Adrenal gland (tissue), 9 donors: ENCODE measurements at regions not wholly inside any gene's neighbourhood (a gene's known extent, or its start where the extent isn't known, plus 50 kb on each side); places are given as distances from the start of the nearest gene placed in this dataset.

Experiments used
- DNase-seq, 7 donors: peaks; one replicate each; pipeline ENCODE4 v3.0.0-alpha.2; 2019 to 2020
- H3K27ac ChIP-seq, 5 donors: fragments of 200-600 bp; sonication (generic) in 4 of 5; 1 replicate in 3 of 5; 2 replicates in 2 of 5; pipeline versions ENCODE4 v1.5.1 to v1.8.0; 2016 to 2020; ENCODE audit warnings: mild to moderate bottlenecking in 1 of 5
- H3K27me3 ChIP-seq: fragments of 200-600 bp; 2 replicates; pipeline ENCODE4 v1.8.0; 2021
- H3K36me3 ChIP-seq, 2 donors: fragments of 200-600 bp; replicated peaks in 1 of 2; 1 replicate in 1 of 2; 2 replicates in 1 of 2; pipeline versions ENCODE4 v1.5.1 to v1.8.0; 2018 to 2022
- H3K4me1 ChIP-seq, 2 donors: fragments of 200-600 bp; replicated peaks in 1 of 2; 1 replicate in 1 of 2; 2 replicates in 1 of 2; pipeline versions ENCODE4 v1.5.1 to v1.8.0; 2018 to 2021
- H3K4me3 ChIP-seq, 4 donors: fragments of 200-600 bp; sonication (generic) in 3 of 4; one replicate each; pipeline ENCODE4 v1.5.1; 2016 to 2018
- H3K9me3 ChIP-seq, 3 donors: fragments of 200-600 bp; sonication (generic) in 1 of 3; replicated peaks in 1 of 3; 1 replicate in 2 of 3; 2 replicates in 1 of 3; pipeline versions ENCODE4 v1.5.1 to v1.8.0; 2016 to 2021
- POLR2A ChIP-seq, 2 donors: fragments of 450-650 bp; IDR thresholded peaks; one replicate each; pipeline ENCODE4 v1.6.1; 2017; ENCODE audit warnings: antibody characterized with exemption in 2 of 2, mild to moderate bottlenecking in 2 of 2, moderate library complexity in 1 of 2
- WGBS, 4 donors: extraction: QIAGEN DNeasy Blood & Tissue Kit in 2 of 4; methylation state at CpG; one replicate each; pipeline versions ENCODE4 v1.1.5 to v1.1.7; 2013 to 2017; 5-methylcytosine and 5-hydroxymethylcytosine counted together
- intact Hi-C, 2 donors: fragments of 100-400 bp; cut with DNase I; formaldehyde crosslinking; loops; one replicate each; pipeline versions ENCODE4 v1.14.1 to v1.15.0; 2022 to 2023
- TF ChIP-seq, protein P1 (sequence below), 6 experiments: fragments of 450-650 bp in 4 of 6; fragments of 200-600 bp in 2 of 6; sonication (generic) in 1 of 6; IDR thresholded peaks; 1 replicate in 5 of 6; 2 replicates in 1 of 6; pipeline versions ENCODE4 v1.5.1 to v1.8.0; 2016 to 2021; ENCODE audit warnings: antibody characterized with exemption in 6 of 6, mild to moderate bottlenecking in 2 of 6, moderate library complexity in 1 of 6
- donor health status: healthy with polysubstance abuse.
- donor health status: Bipolar disorder and iron deficiency.
- donor health status: DM: yes; HTN: yes; CAD: no.
- donor health status: DM: no; HTN: no; CAD: no.
- donor health status: DM: no; HTN: no; CAD: no.

DNA sequence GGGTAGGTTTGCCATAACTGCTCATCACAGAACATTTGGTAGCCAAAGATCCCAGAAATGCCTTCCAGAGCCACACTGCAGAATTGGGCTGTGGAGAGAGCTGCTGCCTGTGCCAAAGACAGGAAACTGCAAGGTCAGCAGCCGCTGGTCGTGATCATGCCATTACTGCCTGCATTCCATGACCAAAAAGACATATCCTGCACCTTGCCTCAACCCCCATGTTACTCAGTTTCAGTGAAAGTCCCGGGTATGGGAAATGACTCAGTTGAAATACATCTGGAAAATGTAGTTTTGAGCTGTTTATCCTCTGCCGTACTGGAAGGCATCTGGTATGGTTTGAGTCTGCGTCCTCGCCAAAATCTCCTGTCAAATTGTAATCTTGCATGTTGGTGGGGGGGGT is 161.7 kb downstream of the FCRL5 start:
- H3K27ac ChIP-seq = no peak overlapping the region
- intact Hi-C loops = no loop called here

GRCh38 chr1:157388057-157388456 is 164.3 kb downstream of the FCRL5 start:
- Histone ChIP-seq H3K36me3 (no peaks in the 10 kb centered on the region), H3K9me3 (no peaks in the 10 kb centered on the region), H3K27me3 (no peaks in the 10 kb centered on the region), H3K4me1 (no peaks in the 10 kb centered on the region), H3K27ac (no peak overlapping the region), H3K4me3 (no peak overlapping the region)
- DNase-seq = no peak
- TF ChIP-seq, protein P1, sequence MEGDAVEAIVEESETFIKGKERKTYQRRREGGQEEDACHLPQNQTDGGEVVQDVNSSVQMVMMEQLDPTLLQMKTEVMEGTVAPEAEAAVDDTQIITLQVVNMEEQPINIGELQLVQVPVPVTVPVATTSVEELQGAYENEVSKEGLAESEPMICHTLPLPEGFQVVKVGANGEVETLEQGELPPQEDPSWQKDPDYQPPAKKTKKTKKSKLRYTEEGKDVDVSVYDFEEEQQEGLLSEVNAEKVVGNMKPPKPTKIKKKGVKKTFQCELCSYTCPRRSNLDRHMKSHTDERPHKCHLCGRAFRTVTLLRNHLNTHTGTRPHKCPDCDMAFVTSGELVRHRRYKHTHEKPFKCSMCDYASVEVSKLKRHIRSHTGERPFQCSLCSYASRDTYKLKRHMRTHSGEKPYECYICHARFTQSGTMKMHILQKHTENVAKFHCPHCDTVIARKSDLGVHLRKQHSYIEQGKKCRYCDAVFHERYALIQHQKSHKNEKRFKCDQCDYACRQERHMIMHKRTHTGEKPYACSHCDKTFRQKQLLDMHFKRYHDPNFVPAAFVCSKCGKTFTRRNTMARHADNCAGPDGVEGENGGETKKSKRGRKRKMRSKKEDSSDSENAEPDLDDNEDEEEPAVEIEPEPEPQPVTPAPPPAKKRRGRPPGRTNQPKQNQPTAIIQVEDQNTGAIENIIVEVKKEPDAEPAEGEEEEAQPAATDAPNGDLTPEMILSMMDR (IDR thresholded peaks at IDR 0.05) = no peak
- TF ChIP-seq POLR2A (IDR thresholded peaks at IDR 0.05) = no peak
- intact Hi-C loops = no loop called here

More for the DNA sequence above, 161.7 kb downstream of the FCRL5 start:
- no peaks in the 10 kb centered on the region for H3K4me1 ChIP-seq
- H3K9me3 ChIP-seq = no peaks in the 10 kb centered on the region
- 31 to 47% (median 40%) methylated on average over 6 of the region's 6 CpGs for WGBS, 4 donors
- TF ChIP-seq POLR2A (IDR thresholded peaks at IDR 0.05) = no peak
- TF ChIP-seq, protein P1 (IDR thresholded peaks at IDR 0.05) = no peak
- no peak overlapping the region for H3K4me3 ChIP-seq
- H3K36me3 ChIP-seq = no peaks in the 10 kb centered on the region
- no peak for DNase-seq
- H3K27me3 ChIP-seq = no peaks in the 10 kb centered on the region

DNA sequence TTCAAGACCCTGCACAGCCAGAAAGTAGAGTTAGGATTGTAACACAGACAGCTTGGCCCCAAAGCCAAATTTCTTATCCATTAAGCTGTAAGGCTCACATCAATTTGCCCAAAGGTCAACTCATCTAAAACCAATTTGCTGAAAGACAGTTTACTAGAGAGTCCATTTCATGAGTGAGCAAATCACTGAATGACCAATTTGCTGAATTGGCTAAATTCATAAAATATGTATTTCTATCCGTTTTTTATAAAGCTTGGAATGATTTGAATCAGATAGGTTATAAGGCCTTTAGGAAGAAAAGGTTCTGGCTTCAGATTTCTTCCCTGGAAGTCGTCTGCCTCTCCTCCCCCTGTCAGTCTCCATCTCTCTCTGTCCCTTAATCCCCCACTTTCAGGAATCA is 168.1 kb downstream of the FCRL5 start:
- intact Hi-C loops = loop anchor here in 1 of 2 donors (5.0 kb wide), 1 partner anchor 103 kb away; no protein-coding TSS in a partner anchor
- Histone ChIP-seq H3K9me3 (no peaks in the 10 kb centered on the region), H3K27me3 (no peaks in the 10 kb centered on the region), H3K36me3 (no peaks in the 10 kb centered on the region), H3K27ac (no peak overlapping the region), H3K4me1 (no peaks in the 10 kb centered on the region), H3K4me3 (no peak overlapping the region)
- TF ChIP-seq, protein P1 (IDR thresholded peaks at IDR 0.05) = no peak
- TF ChIP-seq POLR2A (IDR thresholded peaks at IDR 0.05) = no peak
- WGBS, 4 donors = 29 to 49% (median 41%) methylated on average over 2 of the region's 2 CpGs
- no peak for DNase-seq

DNA sequence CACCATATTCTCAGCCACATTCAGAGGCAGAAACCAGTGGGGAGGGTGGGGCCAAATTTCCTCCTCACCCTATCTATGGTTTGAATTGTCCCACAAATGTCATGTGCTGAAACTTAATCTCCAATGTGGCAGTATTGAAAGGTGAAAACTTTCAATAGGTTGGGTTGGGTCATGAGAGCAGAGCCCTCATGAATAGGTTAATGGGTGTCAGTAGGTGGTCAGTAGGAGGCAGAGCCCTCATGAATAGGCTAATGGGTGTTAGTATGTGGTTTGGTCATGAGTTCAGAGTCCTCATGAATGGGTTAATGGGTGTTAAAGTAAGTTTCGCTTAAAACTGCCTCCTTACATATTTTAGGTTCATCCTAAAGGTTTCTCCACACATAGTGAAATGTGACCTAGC is 170.0 kb downstream of the FCRL5 start:
- no peak overlapping the region for H3K27ac ChIP-seq
- WGBS, 4 donors = 64 to 85% (median 78%) methylated on average over 1 of the region's 1 CpG
- intact Hi-C loops = loop anchor here in 1 of 2 donors (5.0 kb wide), 1 partner anchor 105 kb away; no protein-coding TSS in a partner anchor
- no peaks in the 10 kb centered on the region for H3K27me3 ChIP-seq
- no peak for DNase-seq
- no peak overlapping the region for H3K4me3 ChIP-seq
- TF ChIP-seq, protein P1 (IDR thresholded peaks at IDR 0.05) = no peak
- no peak for TF ChIP-seq POLR2A (IDR thresholded peaks at IDR 0.05)
- H3K9me3 ChIP-seq = no peaks in the 10 kb centered on the region
- no peaks in the 10 kb centered on the region for H3K4me1 ChIP-seq
- no peaks in the 10 kb centered on the region for H3K36me3 ChIP-seq
